ENCODE measurements at regions not wholly inside any gene's neighbourhood (a gene's known extent, or its start where the extent isn't known, plus 50 kb on each side); places are given as distances from the start of the nearest gene placed in this dataset.
"Not testable (repeated sequence)": the region's sequence is repeated elsewhere in the genome, so short reads cannot be mapped to it uniquely, and the experiment has no call there.

DNA sequence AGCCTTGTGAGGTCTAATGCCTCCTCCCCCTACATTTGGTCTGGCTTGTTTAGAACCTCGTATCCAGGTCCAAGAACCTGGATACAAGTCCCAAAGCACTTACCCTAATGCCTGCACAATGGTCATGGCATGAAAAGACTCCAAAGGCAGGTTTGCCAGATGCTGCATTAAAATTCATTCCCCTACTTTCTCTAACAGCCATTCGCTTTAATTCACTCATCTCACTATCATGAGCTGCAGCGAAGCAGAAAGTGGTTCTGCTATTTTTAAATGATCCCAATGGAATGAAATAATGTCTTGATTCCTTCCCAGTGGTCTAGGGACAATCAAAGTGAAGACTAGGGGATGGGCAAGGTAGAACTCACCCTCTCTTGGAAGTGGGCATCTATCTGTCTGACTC is 72.5 kb upstream of the MAX start:
- no peak for ATAC-seq
- Mint-ChIP-seq H3K27me3 (peaks cover 15% of the 10 kb centered on the region), H3K9me3 (no peaks in the 10 kb centered on the region), H3K4me1 (peaks cover 26% of the 10 kb centered on the region), H3K27ac (no peak overlapping the region), H3K36me3 (ENCODE audit: low read depth) (no peaks in the 10 kb centered on the region), H3K4me3 (no peak overlapping the region)
- DNase-seq: no peak

DNA sequence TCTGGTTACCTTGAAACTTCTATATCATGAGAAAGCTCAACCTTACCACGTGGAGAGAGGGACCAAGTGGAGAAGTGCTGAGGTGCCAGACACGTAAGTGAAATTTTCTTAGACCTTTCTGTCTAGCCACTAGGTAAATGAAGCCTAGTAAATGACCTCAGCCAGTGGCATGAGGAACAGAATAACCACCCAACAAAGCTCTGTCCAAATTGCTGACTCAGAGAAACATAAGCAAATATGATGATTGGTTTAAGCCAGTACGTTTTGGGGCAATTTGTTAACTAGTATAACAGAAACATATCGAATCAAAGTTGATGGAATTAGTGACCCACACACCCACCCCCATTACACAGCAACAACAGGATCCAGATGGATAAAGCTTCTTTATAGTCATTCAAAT is 75.2 kb upstream of the MAX start:
- peaks cover 7% of the 10 kb centered on the region for H3K9me3 Mint-ChIP-seq
- H3K36me3 Mint-ChIP-seq (ENCODE audit: low read depth): no peaks in the 10 kb centered on the region
- H3K27ac Mint-ChIP-seq: no peak overlapping the region
- H3K27me3 Mint-ChIP-seq: peaks cover 4% of the 10 kb centered on the region
- peaks cover 29% of the 10 kb centered on the region for H3K4me1 Mint-ChIP-seq
- ATAC-seq (no peak), DNase-seq (no peak)
- H3K4me3 Mint-ChIP-seq: no peak overlapping the region

DNA sequence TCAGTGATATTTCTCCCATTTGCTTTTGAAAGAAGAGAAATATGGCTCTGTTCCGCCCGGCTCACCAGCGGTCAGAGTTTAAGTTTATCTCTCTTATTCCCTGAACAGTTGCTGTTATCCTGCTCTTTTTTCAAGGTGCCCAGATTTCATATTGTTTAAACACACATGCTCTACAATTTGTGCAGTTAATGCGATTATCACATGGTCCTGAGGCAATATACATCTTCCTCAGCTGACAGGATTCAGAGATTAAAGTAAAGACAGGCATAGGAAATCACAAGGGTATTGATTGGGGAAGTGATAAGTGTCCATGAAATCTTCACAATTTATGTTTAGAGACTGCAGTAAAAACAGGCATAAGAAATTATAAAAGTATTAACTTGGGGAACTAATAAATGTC is 76.9 kb upstream of the MAX start:
- not testable (repeated sequence) for H3K36me3 Mint-ChIP-seq (ENCODE audit: low read depth); H3K27ac Mint-ChIP-seq; H3K27me3 Mint-ChIP-seq; ATAC-seq; H3K4me3 Mint-ChIP-seq; DNase-seq
- H3K9me3 Mint-ChIP-seq: peaks cover 14% of the 10 kb centered on the region
- H3K4me1 Mint-ChIP-seq: peaks cover 26% of the 10 kb centered on the region

DNA sequence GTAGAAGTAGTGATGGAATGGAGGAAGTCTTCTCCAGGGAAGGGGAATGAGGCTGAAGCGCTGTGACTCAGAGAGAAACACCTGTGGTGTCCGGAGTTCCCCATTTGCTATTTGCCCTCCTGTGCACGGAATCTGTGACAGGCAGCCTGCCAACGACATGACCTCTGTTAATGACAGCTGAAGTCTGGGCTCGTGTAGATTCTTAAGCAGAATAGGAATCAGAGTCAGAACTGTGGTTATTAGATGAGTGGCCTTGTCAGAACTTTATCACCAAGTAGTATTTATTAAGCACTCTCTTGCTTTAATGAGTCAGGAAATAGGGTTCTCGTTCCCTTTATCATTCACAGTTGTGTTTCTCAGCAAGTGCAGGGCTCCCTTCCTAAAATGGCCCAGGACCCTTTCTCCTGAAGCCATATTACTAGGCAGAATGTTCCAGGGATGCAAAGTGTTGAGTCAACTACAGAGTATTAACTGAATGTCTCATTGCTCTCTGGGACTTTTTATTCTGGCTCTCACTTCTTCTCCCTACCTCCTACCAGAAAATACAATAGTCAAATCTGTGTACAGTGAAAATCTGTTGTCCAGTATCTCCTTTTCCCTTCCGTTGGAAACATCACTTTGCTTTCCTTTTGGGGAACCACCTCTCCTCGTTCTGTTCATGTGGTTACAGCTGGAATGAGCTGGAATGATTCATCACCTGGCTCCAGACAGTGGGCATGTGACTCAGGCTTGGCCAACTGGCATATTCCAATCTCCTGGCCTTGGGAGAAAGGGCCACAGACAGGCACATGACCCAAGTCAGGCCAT is 77.8 kb upstream of the MAX start:
- Mint-ChIP-seq H3K27ac (peak overlapping the region; percentile 83), H3K4me3 (peak overlapping the region; percentile 6), H3K9me3 (peaks cover 14% of the 10 kb centered on the region), H3K4me1 (peaks cover 26% of the 10 kb centered on the region), H3K27me3 (peaks cover 4% of the 10 kb centered on the region), H3K36me3 (ENCODE audit: low read depth) (peaks cover 6% of the 10 kb centered on the region)
- peak; percentile 67 for DNase-seq
- peak; percentile 92 for ATAC-seq

DNA sequence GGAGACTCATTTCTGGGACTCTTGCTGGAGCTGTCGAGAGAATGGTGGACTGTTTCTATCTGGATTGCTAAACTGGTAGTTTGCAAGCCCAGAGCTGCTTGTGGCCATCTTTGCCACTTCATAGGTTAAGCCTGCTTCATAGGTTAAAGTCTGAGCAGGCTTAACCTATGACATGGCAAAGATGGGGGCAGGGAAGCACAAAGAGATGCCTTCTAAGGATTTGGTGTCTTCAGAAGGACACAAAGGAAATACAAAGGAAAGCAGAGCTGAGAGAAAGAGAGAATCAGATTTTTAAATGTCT is 78.4 kb upstream of the MAX start:
- peaks cover 6% of the 10 kb centered on the region for H3K36me3 Mint-ChIP-seq (ENCODE audit: low read depth)
- H3K4me3 Mint-ChIP-seq: peak overlapping the region; percentile 6
- ATAC-seq (peak; percentile 58), DNase-seq (peak; percentile 19)
- peaks cover 27% of the 10 kb centered on the region for H3K4me1 Mint-ChIP-seq
- peak overlapping the region; percentile 83 for H3K27ac Mint-ChIP-seq
- H3K27me3 Mint-ChIP-seq: peaks cover 4% of the 10 kb centered on the region
- peaks cover 14% of the 10 kb centered on the region for H3K9me3 Mint-ChIP-seq

DNA sequence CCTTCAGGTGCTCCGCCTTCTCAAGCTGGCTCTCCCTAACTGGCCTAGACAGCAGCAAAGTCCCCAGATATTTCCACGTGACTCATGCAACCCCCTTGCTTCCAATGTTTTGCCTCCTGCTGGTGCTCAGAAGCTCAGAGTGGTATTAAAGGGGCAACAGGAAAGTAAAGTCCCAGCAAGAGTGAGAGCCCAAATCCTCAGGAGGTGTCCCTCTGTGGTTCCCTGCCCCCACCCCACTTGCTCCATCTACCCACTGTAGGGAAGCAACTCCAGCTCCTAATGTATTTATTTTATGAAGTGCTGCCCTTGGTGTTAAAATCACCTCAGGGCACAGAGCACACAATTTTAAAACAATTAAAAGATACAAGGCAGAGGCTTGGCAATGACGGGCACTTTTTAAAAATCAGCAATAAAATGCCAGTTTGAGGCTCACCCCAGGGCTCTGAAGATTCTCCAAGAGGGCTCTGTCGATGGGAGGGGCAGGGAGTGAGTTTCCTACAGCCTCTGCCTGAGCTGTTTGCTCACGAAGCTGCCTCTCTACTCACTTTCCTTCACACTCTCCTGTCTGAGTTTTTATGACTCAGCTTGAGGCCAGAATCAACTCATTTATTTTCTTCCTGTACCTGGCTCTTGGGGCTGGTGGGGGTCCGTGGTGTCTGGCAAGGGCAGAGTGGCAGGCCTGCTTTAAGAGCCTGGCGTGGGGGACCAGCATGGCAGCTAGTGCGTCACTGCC is 81.9 kb upstream of the MAX start:
- peaks cover 6% of the 10 kb centered on the region for H3K27me3 Mint-ChIP-seq
- H3K4me3 Mint-ChIP-seq: no peak overlapping the region
- ATAC-seq (no peak), DNase-seq (no peak)
- peaks cover 14% of the 10 kb centered on the region for H3K9me3 Mint-ChIP-seq
- peaks cover 30% of the 10 kb centered on the region for H3K4me1 Mint-ChIP-seq
- peaks cover 6% of the 10 kb centered on the region for H3K36me3 Mint-ChIP-seq (ENCODE audit: low read depth)
- no peak overlapping the region for H3K27ac Mint-ChIP-seq

DNA sequence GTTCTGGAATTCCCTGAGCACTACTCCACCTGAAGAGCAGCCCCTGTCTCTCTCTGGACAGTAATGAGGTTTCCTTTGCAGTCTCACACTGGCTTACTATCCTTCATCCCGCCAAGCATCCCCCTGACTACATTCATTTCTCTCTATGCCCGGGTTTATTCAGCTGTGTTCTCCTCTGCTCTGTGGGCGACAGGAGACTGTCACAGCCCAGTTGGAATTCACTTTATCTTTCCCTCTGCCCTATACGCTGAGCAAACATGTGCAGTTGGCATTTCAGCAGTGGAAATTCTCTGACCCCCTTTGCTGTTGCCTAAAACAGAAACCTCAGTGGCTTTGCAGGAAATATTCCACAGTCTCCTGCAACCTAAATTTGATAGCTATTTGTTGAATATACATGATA is 83.5 kb upstream of the MAX start:
- no peak for ATAC-seq
- H3K27me3 Mint-ChIP-seq: peaks cover 6% of the 10 kb centered on the region
- DNase-seq: no peak
- H3K9me3 Mint-ChIP-seq: peaks cover 14% of the 10 kb centered on the region
- no peak overlapping the region for H3K27ac Mint-ChIP-seq
- peaks cover 6% of the 10 kb centered on the region for H3K36me3 Mint-ChIP-seq (ENCODE audit: low read depth)
- peaks cover 13% of the 10 kb centered on the region for H3K4me1 Mint-ChIP-seq
- no peak overlapping the region for H3K4me3 Mint-ChIP-seq

DNA sequence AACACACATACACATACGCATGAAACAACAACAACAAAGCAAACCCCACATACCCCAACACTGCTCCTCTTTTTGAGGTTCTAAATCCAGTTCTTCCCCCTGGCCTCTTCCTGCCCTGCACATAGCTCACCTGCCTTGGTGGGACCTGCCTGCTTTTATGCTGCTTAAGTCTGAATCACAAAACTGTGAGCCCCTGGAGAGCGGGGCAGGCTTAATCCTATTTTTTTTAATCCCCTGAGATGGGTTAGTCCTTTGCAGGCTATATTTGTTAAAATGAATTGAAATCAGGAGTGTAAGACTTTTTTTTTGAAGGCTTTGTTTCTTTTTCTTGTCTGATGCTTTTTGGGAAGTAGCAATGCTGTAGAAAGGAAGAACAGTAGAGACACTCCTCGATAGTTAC is 84.6 kb upstream of the MAX start:
- Mint-ChIP-seq H3K4me3 (no peak overlapping the region), H3K27me3 (peaks cover 6% of the 10 kb centered on the region), H3K27ac (no peak overlapping the region), H3K9me3 (peaks cover 13% of the 10 kb centered on the region), H3K4me1 (peaks cover 9% of the 10 kb centered on the region), H3K36me3 (ENCODE audit: low read depth) (peaks cover 6% of the 10 kb centered on the region)
- DNase-seq: no peak
- no peak for ATAC-seq

DNA sequence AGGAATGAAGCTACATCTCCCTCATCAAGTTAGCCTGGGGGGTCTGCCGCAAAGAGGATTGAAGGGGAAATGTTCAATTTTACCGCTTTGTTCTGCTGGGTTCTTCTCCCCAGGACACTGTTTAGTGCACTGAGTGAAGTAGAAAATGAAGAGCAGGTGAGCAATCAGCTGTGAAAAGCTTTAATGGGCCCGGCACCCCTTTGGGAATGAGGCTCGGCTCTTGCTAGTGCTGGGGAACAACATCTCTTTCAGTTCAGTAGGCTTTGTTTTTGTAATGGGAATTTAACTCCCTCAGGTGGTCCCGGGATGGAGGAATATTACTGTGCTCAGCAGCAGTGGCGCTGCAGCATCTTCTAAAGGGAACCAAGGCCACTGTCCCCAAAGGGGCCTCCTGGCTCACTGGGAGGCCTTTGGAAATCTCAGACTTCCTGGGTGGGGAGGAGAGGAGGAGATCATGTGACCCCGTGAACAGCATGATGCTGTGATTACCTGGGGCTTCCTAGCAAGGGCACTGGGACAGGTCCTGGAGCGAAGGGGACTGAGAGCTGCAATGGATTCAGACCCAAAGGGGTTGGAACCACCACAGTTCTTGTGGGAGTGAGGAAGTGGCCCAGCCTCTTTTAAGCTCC is 85.2 kb upstream of the MAX start:
- ATAC-seq (no peak), DNase-seq (no peak)
- Mint-ChIP-seq H3K4me1 (peaks cover 9% of the 10 kb centered on the region), H3K4me3 (no peak overlapping the region), H3K27me3 (peaks cover 6% of the 10 kb centered on the region), H3K27ac (no peak overlapping the region), H3K9me3 (peaks cover 7% of the 10 kb centered on the region), H3K36me3 (ENCODE audit: low read depth) (peaks cover 6% of the 10 kb centered on the region)

DNA sequence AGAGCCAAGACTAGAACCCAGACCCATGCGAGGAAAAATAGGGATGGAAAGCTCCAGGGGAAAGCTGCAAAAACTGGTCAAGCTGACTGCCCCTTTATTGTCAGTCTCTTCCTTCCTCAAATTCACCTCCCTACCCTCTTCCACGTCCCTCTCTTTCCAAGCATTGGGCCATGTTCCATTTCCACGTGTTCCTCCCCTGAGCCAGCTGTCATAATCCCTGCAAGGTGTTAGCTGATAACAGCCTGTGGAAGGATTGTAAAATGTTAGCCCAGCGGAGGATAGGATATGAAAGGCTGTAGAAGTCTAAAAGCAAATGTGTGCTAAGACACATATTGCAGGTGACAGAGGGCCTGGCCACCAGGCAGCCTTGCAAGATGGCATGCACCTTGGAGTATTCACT is 88.0 kb upstream of the MAX start:
- Mint-ChIP-seq H3K4me1 (peaks cover 9% of the 10 kb centered on the region), H3K27me3 (peaks cover 2% of the 10 kb centered on the region), H3K9me3 (no peaks in the 10 kb centered on the region), H3K27ac (no peak overlapping the region), H3K36me3 (ENCODE audit: low read depth) (no peaks in the 10 kb centered on the region), H3K4me3 (no peak overlapping the region)
- DNase-seq (no peak), ATAC-seq (no peak)

DNA sequence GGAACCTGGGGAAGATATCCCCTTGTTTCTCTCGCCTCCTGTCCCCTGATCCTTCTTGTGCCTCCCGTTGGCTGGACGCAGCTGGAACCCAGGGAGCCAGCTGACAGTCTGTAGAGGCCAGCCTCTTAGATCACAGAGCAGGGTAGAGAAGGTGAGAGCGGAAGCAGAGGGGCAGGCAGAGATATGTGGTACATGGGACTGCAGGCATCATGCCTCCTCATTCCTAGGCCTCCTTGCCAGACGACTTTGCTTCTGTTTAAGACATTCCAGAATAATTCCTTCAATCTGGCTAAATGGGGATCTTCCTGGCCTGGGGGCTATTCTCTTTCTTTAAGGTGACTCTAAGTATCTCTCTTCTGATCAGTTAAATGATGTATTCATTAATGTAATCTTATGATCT is 89.4 kb upstream of the MAX start:
- DNase-seq: no peak
- no peaks in the 10 kb centered on the region for H3K36me3 Mint-ChIP-seq (ENCODE audit: low read depth)
- ATAC-seq: no peak
- no peak overlapping the region for H3K4me3 Mint-ChIP-seq
- peaks cover under 1% of the 10 kb centered on the region for H3K27me3 Mint-ChIP-seq
- peaks cover 8% of the 10 kb centered on the region for H3K4me1 Mint-ChIP-seq
- no peak overlapping the region for H3K27ac Mint-ChIP-seq
- no peaks in the 10 kb centered on the region for H3K9me3 Mint-ChIP-seq

DNA sequence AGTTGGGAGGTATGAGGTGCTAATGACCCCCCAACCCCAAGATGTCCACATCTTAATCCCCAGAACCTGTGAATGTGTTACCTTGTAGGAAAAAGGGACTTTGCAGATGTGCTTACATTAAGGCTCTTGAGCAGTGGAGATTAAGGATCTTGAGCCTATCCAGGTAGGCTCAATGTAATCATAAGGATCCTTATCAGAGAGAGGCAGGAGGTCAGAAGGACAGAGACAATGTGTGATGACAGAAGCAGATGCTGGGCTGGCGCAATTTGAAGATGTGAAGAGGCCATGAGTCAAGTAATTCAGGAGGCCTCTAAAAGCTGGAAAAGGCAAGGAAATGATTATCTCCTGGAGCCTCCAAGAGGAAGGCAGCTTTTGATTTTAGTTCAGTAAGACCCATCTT is 90.4 kb upstream of the MAX start:
- Mint-ChIP-seq H3K4me1 (peaks cover 4% of the 10 kb centered on the region), H3K9me3 (no peaks in the 10 kb centered on the region), H3K36me3 (ENCODE audit: low read depth) (no peaks in the 10 kb centered on the region), H3K27ac (no peak overlapping the region), H3K27me3 (no peaks in the 10 kb centered on the region), H3K4me3 (no peak overlapping the region)
- DNase-seq (no peak), ATAC-seq (no peak)

DNA sequence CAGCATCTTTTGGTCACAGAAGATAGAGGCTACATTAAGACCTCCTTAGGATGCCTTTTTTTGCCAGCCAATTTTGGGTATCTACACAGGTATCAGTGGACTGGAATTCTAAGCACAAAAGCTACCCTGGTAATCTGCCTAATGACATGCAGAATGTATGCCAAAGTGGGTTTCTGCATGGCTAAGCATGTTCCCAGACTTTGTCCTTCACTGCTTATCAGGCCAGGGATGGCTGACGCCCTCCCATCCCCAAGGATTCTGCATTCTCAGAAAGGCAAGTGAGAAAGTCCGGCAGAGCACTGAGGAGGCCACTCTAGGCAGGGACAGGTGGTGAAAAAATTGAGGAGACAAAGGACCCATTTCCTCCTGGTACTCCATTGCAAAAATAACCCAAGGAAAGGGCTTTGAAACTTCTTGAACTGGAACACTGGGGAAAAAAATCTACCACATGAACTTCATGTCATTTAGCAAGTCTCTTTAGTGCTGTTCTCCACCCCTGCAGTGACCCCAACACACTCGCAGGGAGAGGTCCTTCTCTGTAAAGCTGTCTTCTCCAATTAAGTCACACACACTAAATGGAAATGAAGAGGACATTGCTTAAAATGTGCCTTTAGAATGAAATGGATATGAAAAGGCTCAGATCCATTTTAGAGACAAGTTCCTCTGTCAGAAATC is 91.7 kb upstream of the MAX start:
- Mint-ChIP-seq H3K27ac (no peak overlapping the region), H3K4me3 (no peak overlapping the region), H3K36me3 (ENCODE audit: low read depth) (no peaks in the 10 kb centered on the region), H3K4me1 (peaks cover 4% of the 10 kb centered on the region), H3K27me3 (no peaks in the 10 kb centered on the region), H3K9me3 (no peaks in the 10 kb centered on the region)
- DNase-seq (no peak), ATAC-seq (no peak)

DNA sequence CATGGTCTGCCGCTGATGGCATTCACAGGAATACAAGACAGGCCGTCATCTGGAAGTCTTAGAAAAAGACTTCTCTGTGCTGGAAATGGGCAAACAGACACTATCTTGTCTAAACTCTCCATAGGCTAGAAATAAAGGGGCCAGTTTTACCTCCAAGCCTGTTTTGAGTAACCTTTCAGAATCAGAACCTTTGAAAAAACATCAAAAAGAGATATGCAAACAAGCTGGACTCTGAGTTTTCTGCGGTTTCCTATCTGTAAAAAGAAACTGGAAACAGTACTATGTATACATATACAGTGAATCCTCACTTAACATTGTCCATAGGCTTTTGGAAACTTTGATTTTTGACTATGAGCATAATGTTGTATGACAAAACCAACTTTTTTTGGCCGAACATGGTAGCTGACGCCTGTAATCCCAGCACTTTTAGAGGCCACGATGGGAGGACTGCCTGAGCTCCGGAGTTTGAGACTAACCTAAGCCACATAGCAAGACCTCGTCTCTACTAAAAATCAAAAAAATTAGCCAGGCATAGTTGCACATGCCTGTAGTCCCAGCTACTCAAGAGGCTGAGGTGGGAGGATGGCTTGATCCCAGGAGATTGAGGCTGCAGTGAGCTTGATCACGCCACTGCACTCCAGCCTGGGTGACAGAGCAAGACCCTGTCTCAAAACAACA is 92.9 kb upstream of the MAX start:
- no peak overlapping the region for H3K4me3 Mint-ChIP-seq
- no peak for ATAC-seq
- no peak overlapping the region for H3K27ac Mint-ChIP-seq
- H3K36me3 Mint-ChIP-seq (ENCODE audit: low read depth): no peaks in the 10 kb centered on the region
- peaks cover 4% of the 10 kb centered on the region for H3K4me1 Mint-ChIP-seq
- H3K9me3 Mint-ChIP-seq: no peaks in the 10 kb centered on the region
- no peak for DNase-seq
- H3K27me3 Mint-ChIP-seq: no peaks in the 10 kb centered on the region

All from activated naive CD8-positive, alpha-beta T cell treated with anti-CD3 and anti-CD28 coated beads, Interleukin-2, amount 50 U/mL, for 24 hours (primary cell).